PFSK-1 (cell line): ENCODE measurements at regions not wholly inside any gene's neighbourhood (a gene's known extent, or its start where the extent isn't known, plus 50 kb on each side); places are given as distances from the start of the nearest gene placed in this dataset.

Experiments
- FOXP2 ChIP-seq: optimal IDR thresholded peaks from 2 replicates; pipeline ENCODE3; 2011; ENCODE audit warnings: borderline replicate concordance, control low read depth, inconsistent platforms; ENCODE audit not compliant: insufficient read depth; ENCODE audit errors: extremely low read length, extremely low read depth
- POLR2AphosphoS5 ChIP-seq: IDR thresholded peaks from 2 replicates; pipeline ENCODE4 v1.6.1; 2012; ENCODE audit warnings: low read depth, mild to moderate bottlenecking, control low read depth, low read length, moderate library complexity
- SIN3A ChIP-seq: IDR thresholded peaks from 2 replicates; pipeline ENCODE4 v1.6.1; 2012; ENCODE audit warnings: mild to moderate bottlenecking, low read length, moderate library complexity, borderline replicate concordance; ENCODE audit not compliant: insufficient read depth
- TAF1 ChIP-seq: IDR thresholded peaks from 2 replicates; pipeline ENCODE4 v1.6.1; 2012; ENCODE audit warnings: low read length, control low read depth, borderline replicate concordance; ENCODE audit not compliant: insufficient read depth
- TF ChIP-seq, protein P1 (sequence below), 2 experiments: IDR thresholded peaks; 2 replicates each; pipeline versions ENCODE4 v1.6.1 to v1.8.0; 2011 to 2012; ENCODE audit warnings: low read depth in 2 of 2, low read length in 2 of 2, control low read depth in 1 of 2, inconsistent platforms in 1 of 2, mild to moderate bottlenecking in 1 of 2, moderate library complexity in 1 of 2; ENCODE audit not compliant: insufficient read depth in 1 of 2

DNA sequence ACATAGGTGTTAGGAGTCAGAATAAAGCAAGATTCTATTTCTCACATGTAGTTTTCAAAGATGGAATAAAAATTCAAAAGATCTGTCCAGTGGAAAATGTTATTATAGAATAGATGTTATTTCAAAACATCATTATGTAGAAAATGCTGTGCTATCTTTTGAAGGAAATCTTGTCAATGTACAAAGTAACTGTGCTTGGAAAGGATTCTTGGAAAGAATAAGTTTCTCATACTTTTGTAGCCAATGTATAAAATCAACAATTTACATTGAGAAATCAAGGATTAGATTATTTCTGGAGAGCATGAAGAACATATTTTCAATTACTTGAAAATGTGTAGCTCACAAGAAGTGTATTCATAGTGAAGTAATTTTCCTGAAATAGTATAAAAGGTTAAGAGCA, 532.5 kb upstream of the MGAT4C start:
- TF ChIP-seq SIN3A (no peak), POLR2AphosphoS5 (no peak), FOXP2 (no peak), TAF1 (no peak)
- TF ChIP-seq, protein P1, sequence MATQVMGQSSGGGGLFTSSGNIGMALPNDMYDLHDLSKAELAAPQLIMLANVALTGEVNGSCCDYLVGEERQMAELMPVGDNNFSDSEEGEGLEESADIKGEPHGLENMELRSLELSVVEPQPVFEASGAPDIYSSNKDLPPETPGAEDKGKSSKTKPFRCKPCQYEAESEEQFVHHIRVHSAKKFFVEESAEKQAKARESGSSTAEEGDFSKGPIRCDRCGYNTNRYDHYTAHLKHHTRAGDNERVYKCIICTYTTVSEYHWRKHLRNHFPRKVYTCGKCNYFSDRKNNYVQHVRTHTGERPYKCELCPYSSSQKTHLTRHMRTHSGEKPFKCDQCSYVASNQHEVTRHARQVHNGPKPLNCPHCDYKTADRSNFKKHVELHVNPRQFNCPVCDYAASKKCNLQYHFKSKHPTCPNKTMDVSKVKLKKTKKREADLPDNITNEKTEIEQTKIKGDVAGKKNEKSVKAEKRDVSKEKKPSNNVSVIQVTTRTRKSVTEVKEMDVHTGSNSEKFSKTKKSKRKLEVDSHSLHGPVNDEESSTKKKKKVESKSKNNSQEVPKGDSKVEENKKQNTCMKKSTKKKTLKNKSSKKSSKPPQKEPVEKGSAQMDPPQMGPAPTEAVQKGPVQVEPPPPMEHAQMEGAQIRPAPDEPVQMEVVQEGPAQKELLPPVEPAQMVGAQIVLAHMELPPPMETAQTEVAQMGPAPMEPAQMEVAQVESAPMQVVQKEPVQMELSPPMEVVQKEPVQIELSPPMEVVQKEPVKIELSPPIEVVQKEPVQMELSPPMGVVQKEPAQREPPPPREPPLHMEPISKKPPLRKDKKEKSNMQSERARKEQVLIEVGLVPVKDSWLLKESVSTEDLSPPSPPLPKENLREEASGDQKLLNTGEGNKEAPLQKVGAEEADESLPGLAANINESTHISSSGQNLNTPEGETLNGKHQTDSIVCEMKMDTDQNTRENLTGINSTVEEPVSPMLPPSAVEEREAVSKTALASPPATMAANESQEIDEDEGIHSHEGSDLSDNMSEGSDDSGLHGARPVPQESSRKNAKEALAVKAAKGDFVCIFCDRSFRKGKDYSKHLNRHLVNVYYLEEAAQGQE (IDR thresholded peaks at IDR 0.05; ENCODE audit: insufficient read depth in 1 of 2, low read depth in 2 of 2, low read length in 2 of 2) = no peak

DNA sequence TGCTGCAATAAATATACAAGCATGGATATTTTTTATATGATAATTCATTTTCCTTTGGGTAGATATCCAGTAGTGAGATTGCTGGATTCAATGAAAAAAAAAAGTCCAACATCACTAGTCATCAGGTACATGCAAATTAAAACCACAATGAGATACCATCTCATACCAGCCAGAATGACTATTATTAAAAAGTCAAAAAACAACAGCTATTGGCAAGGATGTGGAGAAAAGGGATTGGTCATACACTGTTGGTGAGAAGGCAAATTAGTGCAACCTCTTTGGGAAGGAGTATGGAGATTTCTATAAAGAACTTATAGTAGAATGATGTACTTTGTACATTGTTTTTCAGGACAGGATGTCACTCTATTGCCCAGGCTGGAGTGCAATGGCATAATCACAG, 531.2 kb upstream of the MGAT4C start:
- no peak for TF ChIP-seq TAF1
- TF ChIP-seq POLR2AphosphoS5 = no peak
- TF ChIP-seq, protein P1 (IDR thresholded peaks at IDR 0.05; ENCODE audit: insufficient read depth in 1 of 2, low read depth in 2 of 2, low read length in 2 of 2) = no peak

DNA sequence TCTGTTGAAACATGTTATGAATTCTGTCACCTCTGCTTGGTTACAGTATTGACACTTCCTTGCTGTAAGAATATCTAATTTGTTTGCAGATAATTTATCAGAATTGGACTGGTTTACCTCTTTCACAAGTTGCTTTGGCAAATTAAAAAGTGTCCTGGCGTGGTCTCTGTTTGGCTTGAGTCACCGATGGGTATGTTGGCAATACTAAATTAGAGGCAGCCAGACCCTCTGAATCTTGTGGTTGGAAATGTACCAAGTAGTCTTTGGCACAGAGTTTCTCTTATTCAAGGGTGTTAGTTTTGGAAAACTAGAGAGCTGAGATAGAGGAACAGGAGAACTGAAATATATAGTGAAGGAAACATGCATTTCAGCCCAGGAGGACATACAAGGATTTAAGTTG, 521.1 kb upstream of the MGAT4C start:
- TF ChIP-seq POLR2AphosphoS5 = no peak

DNA sequence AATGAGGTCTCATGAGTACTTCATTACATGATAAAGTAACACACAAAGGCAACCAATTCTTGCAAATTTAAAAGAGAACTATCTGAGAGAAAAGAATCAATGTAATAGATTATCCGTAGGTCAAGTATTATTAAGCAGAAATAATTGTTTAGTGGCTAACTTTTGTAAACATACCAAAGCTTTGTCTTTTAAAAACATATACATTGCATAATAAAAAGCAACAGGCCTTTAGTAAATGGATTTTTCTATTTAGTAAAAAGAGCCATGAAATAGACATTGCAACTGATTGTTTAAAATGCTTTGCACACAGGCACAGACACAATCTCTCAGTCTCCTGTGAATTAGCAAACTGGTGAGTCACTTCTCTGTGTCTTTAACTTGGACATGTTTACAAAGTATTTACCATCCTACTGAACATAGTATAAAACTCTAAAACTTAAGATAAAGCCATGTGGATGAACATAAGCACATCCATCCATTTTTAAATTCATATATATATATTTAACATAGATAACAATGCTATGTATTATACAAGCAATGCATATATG, 518.7 kb upstream of the MGAT4C start:
- TF ChIP-seq SIN3A (no peak), FOXP2 (no peak), TAF1 (no peak), POLR2AphosphoS5 (no peak)
- TF ChIP-seq, protein P1 (IDR thresholded peaks at IDR 0.05; ENCODE audit: insufficient read depth in 1 of 2, low read depth in 2 of 2, low read length in 2 of 2) = no peak

DNA sequence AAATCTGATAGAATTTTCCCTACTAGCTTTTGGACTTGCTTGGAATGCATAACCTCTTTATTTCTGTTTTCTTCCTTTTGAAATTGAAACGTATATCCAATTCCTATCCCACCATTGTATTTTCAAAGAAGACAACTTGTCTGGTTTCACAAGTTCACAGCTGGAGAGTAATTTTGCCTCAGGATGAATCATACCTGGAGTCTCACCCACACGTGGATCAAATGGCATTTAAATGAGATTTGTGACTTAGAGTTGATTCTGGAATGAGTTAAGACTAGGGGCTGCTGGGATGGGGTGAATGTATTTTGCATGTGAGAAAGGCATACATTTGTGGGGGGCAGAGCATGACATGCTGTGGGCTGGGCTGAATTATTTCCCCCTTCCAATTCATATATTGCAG, 516.5 kb upstream of the MGAT4C start:
- TF ChIP-seq SIN3A (no peak), POLR2AphosphoS5 (no peak), TAF1 (no peak), FOXP2 (no peak)
- TF ChIP-seq, protein P1 (IDR thresholded peaks at IDR 0.05; ENCODE audit: insufficient read depth in 1 of 2, low read depth in 2 of 2, low read length in 2 of 2) = no peak
